ENCODE measurements at regions not wholly inside any gene's neighbourhood (a gene's known extent, or its start where the extent isn't known, plus 50 kb on each side); places are given as distances from the start of the nearest gene placed in this dataset.

DNA sequence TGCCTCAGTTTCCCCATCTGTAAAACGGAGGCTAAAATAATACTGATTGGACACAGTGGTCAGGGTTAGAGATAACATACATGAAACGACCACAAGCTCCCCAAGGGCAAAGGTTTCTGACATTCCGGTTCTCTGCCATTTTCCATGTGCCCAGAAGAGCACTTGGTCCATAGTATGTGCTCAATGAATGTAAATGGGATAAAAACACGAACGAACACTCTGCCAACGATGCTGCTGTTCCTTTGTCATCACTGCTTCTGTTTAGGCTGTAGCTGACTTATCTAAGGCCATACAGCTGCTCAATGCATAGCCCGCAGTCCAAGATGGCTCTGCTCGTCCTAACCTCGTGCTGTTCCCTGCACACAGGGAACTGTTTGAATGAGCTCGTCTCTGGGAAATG lies 102.0 kb downstream of the RMI2 start:
- DNase-seq, result no peak

DNA sequence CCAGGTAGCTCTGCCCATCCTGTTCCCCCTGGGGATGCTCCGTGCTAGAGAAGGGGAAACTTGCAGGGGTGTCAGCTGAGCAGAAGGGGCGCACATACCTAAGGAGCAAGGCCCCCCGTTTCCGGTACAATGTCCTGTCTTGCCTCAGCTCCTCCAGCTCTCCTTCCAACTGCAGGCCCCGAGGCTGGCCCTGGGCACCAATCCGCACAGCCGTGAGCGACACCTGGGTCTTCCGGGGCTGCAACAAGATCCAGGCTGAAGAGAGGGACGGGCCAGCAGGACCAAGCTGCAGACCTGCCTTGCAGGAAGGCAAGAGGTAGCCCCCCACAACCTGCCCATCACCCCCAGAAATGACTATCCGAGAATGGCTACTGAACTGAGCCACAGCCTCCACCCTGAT lies 102.6 kb downstream of the RMI2 start:
- no peak for DNase-seq

DNA sequence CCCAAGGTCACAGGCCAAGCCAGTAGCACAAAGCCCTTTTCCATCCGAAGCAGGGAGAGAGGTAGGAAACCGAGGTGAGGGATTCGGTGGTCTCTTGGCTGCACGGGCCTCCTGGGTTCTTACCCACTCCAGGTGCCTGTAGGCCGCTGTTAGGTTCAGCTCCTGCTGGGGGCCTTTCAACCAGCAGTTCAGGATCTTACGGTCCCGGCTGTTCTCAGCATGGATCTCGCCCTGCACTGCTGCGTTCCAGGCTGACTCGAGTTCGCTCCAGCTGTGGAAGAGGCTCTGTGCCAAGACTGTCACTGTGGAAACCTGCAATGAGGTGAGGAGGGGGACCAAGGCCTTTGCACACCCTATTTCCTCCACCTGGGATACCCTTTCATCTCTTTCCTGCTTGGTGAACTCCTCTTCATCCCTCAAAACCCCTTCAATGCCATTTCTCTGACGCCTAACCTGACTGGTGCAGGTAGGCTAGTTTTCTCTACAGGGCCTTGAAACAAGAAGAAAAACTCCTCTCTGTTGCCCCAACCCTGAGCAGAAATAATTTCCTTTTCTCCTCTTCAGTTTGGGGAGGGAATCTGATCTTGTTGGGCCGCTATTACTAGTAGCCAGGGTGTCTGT lies 103.6 kb downstream of the RMI2 start:
- DNase-seq, result no peak

DNA sequence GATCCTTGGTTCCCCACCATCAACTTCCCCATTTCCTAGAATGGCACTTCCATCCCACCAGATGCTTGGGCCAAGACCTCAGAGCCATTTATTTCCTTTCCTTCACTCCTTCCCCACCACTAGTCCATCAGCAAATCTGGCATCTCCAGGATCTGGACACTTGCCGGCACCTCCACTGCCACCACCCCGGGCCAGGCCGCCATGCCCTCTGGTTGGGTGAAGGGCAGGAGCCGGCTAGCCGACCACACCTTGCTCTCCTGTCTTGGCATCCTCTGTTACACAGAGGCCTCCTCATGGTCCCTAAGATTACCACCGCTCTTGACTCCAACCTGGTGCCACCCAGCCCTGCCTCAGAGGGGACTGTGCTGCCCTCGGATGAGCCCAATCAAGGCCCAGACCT lies 104.5 kb downstream of the RMI2 start:
- DNase-seq, result no peak

DNA sequence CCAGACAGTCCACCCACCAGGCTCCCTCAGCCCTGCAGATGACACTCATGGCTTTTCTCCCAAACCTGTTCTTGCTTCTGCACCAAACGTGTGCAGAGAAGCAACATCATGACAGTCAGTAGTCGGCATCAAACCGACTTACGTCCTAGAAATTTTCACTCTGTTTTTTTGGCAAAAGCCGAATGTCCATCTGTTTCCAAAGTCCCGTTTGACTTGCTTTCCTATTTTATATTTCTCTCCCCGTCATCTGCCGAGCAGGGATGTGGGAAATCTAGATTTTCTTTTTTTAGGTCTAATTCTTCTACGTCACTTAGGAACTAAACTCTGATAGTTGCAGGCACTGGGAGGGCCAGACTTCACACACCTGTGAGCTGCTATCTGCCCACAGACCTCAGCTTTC lies 104.9 kb downstream of the RMI2 start:
- no peak for DNase-seq

DNA sequence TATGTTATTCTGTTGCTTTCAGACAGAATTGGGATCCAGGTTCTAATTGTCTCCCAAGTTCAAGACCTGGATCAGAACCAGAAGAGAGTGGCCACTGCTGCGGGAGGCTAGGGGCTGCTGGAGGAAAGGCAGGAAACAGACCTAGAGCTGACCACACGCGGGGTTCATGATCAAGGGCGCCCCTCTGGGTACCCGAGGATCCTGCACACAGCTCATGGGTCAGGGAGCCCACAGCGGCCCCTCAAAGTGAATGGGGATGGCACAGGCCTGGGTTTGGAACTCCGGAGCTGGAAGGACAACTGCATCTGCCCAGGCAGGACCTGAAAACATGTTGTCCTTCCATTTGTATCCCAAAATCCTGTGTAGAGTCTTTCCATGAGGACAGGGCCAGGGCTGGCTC lies 107.0 kb downstream of the RMI2 start:
- DNase-seq, result no peak

DNA sequence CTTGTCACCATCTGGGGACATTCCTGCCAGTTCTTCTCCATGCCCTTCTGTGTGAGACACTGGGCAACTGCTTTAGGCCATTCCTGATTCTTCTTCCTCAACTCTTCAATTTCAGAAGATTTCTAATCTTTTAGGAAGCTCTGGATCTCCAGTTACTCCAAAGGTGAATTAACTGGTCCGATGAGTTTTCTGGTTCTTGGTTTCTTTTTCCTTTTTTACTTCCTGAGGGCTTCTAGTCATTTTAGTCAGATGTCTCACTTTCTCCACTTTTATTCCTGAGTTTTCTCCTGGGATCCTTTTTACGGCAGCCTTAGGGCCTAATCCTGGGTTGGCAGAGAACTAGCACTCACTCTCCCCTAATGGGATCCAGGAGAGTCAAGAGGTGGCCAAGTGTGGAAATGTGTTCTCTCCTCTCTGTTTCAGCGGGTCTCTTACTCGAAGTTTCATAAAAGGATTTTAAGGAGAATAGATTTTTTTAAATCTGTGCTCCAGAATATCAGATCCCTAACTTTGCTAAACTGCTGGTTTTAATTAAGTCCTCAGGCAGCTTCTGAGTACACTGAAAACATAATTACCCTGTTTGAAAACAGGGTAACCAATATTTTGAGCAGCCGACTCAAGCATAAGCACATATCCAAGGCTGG lies 107.6 kb downstream of the RMI2 start:
- peak; percentile 14 for DNase-seq

DNA sequence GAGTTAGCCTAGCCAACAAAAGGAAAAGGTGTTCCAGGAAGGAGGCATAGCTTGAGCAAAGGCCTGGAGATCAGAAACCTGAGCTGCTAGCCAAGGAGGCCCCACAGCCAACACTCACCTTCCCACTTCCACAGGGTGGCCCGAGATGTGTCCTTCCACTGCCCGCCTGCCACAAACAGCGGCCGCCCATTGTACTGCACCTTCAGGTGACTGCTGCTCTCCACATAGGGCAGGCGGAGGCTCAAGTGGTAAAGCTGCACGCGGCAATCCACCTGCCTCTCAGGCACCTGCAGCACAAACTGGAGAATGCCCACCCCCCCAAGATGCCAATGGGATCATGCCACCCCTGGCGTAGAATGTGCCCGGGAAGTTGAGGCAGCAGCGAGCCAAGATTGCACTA lies 111.5 kb downstream of the RMI2 start:
- DNase-seq, result no peak

DNA sequence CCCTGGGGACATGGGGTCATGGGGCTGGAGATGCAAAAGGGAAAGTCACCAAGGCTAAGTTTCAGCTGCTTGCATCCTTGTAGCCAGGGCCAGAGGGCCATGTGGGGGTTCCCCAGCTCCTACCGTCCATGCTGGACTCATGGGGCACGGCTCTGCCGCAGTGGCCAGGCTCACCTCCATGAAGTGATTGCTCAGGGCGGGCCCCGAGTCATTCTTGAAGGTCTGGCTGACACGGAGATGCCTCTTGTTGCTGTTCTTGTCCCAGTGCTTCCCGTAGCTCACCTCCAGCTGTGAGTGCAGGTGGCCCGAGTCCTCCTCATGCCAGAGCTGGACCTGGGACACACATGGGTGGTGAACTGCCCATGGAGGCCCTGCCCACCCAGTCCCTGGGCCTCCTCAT lies 114.5 kb downstream of the RMI2 start:
- no peak for DNase-seq

DNA sequence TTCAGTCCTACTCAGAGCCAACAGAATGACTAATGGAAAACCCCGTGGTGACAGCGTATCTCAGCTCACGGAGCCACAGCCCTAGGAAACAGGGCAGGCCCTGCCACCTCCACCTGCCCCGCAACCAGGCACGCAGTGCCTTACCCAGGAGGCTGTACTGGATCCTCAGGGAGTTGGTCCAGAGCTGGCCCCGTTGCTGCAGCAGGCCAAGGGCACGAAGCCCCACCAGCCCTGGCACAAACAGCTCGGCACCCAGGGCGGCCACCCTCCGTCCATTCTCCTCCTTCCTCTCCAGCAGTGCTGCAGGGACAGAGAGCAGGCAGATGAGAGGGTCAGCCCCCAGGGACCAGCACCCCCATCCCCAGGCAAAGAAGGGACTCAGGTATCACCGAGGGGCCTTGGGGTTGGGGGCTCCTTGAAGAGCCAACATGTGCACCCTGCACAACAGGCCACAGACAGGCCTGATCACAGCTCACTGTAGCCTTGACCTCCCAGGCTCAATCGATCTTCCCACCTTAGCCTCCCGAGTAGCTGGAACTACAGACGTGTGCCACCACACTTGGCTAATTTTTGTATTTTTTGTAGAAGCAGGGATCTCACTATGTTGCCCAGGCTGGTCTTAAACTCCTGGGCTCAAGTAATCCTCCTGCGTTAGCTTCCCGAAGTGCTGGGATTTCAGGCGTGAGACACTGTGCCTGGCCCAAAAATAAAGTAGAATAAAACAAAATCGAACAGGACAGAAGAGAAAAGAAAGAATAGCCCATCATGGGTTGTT lies 115.7 kb downstream of the RMI2 start:
- DNase-seq, result no peak

DNA sequence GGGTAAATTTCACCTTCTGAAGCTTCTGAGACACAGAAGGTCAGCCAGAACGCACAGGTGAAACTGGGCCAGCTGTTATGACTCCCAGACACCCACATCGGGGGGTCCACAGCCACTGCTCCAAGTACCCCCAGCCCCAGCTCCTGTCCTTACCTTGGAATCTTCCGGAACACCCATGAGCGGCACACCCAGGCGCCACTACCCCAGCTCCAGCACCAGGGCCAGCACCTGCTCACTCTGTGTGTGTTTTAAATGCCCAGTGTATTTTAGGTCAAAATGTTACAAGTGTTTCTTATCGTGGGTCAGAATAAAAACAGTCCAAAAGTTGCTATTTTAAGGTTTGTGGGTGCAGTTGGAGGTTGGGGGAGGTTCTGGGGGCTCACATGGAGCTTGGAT lies 116.3 kb downstream of the RMI2 start:
- no peak for DNase-seq

DNA sequence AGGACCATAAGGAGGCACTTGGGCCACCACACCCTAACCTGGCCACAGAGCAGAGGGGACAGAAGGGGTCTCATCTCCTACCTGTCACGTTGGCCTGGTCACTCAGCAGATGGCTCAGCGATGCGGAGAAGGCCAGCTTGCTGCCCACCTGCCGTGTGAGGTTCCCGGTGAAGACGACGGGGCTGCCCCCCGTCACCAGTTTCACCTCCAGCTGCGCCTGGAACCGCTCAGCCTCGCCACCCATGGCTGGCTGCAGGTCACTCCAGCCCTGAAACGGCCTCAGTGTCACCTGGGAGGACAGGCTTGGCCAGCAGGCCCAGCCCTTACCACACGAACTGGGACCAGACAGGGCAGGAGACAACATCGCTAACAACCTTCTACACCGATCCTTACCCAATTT lies 116.8 kb downstream of the RMI2 start:
- no peak for DNase-seq

DNA sequence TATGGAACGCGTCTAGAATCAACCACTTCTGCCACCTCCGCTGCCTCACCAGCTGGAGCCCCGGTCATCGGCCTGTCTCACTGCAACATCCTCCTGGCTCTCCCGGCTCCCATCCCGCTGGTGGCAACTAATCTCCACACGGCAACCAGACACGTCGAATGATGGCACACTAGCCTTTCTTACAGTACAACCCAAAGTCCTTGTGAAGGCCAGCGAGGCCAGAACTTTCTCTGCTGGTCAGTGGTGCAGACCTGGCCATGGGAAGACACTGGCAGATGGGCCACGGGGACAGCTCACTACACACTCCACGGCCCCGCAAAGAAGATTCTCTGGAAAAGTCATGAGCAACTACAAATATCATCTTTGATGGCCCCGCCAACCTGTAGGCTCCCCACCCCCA lies 117.6 kb downstream of the RMI2 start:
- DNase-seq, result no peak

DNA sequence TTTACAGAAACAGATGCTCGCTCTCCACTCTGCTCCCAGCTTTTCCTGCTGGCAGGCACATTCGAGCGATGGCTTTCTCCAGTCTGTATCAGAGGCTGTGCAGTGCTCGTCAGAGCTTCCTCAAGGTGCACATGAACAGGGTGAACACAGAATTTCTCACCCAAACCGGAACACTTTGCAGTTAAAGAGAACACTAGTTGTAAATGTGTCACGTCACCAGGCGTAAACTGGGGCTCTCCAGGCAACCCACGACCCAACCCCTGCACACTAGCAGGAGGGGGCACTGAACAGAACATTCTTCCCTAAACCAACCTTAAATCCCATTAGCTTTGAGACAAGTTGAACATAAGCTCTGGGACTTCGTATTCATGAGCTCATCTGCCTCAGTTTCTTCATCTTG lies 119.0 kb downstream of the RMI2 start:
- no peak for DNase-seq

DNA sequence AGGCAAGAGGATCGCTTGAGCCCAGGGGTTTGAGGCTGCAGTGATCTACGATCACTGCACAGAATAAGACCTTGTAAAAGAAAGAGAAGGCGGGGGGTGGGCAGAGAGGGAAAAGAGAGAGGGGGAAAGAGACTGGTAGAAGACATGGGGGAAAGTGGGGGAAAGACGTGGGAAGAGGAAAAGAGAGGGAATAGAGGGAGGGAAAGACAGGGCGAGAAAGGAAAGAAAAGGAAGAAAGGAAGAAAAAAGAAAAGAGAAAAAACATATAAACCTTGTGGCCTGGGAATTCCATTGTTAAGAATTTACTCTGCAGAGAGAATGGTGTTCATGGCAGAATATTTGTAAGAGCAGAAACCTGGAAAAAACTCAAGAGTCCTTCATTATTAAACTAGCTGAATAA lies 120.4 kb downstream of the RMI2 start:
- DNase-seq, result no peak

DNA sequence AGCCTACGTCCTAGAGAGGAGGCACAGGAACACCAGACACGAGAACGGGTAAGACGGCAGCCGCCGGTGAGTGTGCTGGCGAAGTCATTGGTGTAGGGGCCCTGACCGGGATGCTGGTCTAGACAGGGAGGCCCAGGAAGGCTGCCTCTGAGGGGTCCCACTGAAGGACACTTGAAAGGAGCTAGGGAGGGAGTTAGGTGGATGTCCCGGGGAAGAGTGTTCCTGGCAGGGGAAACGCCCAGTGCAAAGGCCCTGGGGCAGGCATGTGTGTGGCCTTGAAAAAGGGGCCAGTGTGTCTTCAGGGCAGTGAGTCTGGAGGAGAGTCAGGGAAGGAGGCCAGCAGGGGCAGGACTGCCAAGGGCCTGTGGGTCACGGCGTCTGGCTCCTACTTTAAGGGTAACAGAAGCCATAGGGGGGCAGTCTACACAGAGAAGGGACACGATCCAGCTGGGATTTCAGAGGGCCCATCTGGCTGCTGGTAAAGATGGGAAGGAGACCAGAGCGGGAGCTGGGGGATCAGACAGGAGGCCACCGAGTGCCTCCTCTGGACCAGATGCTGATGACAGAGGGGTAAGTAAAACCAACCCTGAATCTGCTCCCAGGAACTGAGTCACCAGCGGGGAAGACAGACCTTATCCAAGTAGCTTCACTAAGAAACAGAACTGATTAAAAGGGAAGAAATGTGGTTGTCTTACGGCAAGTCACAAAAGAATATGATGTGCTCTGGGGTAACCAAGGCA lies 115.9 kb downstream of the LITAF start:
- no peak for DNase-seq

DNA sequence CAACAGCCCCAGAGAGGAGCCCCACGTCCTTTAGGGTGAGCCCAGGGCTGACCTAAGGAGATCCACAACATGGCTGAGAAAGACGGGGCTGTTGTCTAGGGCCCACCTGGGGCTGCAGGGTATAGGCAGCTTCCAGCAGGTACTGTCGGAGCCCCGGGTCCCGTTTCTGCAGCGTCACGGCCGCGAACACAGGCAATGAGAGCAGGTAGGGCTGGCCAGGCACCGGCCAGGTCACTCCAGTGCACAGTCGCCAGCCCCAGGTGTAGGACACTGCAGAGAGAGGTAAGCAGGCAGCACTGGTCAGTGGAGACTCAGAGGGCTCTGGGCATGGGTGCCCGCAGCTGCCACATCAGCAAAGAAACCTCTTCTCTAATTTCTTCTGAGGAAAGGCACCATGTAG lies 115.2 kb downstream of the LITAF start:
- DNase-seq, result no peak

DNA sequence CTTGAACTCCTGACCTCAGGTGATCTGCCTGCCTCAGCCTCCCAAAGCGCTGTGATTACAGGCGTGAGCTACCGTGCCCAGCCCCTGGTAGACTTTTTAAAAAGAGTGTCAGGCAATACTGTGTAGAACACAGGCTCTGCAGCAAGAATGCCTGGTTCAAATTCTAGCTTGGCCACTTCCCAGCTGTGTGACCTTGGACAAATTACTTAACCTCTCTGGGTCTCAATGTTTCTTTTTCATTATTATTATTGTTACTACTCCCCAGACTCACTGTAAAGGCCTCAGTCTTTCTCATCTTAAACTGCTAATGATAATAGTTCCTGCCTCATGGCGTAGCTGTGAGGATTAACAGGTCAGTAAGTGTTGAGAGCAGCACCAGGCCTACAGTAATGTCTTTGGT lies 114.3 kb downstream of the LITAF start:
- DNase-seq, result no peak

DNA sequence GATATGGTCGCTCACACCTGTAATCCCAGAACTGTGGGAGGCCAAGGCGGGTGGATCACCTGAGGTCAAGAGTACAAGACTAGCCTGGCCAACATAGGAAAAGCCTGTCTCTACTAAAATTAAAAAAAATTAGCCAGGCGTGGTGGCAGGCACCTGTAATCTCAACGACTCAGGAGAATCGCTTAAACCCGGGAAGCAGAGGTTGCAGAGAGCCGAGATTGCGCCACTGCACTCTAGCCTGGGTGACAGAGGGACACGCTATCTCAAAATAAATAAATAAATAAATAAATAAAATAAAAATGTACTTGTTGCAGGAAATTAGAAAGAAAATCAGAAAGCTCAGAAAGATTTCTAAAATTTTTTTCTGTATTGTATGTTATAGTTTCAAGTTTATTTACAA lies 113.9 kb downstream of the LITAF start:
- DNase-seq, result no peak

DNA sequence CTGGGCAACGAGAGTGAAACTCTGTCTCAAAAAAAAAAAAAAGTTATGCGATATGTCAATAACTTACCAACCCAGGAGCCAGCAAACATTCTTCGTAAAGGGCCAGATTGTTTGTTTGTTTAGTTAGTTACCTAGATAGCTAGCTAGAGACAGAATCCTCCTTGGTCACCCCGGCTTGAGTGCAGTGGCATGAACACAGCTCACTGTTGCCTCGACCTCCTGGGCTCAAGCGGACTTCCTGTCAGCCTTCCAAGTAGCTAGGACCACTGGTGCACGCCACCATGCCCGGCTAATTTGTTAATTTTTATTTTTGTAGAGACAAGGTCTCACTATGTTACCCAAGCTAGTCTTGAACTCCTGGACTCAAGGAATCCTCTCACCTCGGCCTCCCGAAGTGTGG lies 113.0 kb downstream of the LITAF start:
- no peak for DNase-seq

DNA sequence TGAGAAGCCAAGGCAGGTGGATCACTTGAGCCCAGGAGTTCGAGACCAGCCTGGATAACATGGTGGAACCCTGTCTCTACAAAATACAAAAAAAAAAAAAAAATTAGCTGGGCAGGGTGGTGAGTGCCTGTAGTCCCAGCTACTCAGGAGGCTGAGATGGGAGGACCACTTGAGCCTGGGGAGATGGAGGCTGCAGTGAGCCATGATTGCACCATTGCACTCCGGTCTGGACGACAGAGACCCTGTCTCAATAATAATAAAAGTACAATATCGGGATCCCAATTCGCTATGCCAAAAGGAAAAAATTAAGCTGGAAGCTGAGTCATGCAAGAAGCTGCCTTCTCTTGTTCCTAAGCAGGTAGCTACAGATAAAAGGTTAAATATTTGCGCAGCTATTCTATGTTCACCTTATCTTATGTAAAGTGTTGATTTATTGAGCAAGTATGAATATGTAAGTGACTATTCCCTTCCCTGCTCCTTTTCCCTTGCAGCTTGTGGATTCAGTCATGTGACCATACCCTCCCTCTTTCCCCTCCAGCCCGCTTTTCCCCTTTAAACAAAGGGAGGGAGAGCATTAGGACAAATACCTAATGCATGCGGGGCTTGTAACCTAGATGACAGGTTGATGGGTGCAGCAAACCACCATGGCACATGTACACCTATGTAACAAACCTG lies 112.0 kb downstream of the LITAF start:
- no peak for DNase-seq

DNA sequence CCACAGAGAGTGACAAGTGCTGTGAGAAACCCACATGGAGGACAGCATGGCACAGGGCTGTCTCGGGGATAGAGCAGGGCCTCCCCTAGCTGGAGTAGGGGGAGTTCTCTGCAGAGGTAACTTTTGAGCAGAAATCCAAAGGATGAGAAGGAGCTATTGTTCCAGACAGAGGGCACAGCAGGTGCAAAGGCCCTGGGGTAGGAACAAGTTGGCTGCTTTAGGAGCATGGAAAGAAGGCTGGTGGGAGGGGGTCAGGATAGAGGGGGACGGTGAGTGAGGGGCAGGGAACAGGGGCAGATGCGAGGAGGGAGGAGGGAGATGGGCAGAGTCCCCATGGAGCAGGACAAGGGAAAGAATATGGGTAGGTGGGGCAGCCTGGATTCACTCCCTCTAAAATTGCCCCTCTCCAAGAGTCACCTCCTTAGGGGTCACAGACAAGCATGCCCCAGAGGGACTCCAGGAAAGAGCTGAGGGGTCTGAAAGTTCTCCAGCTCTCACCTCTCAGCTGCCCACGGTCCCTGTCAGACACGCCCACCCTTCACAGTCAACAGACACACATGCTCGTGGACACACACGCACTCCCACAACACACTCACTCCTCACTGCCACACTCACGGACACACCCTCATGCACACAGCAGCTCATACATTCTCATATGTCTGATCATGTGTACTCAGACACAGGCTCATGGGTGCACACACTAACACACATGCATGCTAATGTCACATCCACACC lies 110.7 kb downstream of the LITAF start:
- DNase-seq, result no peak

DNA sequence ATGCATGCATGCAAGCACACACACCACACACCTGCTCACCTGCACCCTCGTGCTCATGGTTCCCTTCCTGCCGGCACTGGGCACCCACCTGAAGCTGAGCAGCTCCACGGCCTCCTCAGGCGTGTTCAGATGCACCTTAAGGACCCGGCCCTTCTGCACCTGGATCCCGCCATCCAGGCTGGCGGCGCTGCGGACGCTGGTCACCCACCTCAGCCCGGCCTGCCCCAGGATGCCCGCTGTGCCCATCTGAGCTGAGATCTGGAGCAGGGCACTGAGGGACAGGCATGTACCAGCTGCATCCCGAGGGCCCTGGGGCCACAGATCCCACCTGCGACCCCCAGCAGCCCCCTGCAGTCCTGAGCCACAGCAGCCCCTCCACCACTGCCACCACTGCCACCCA lies 110.0 kb downstream of the LITAF start:
- DNase-seq, result no peak
